ENCODE measurements at regions not wholly inside any gene's neighbourhood (a gene's known extent, or its start where the extent isn't known, plus 50 kb on each side); places are given as distances from the start of the nearest gene placed in this dataset.

DNA sequence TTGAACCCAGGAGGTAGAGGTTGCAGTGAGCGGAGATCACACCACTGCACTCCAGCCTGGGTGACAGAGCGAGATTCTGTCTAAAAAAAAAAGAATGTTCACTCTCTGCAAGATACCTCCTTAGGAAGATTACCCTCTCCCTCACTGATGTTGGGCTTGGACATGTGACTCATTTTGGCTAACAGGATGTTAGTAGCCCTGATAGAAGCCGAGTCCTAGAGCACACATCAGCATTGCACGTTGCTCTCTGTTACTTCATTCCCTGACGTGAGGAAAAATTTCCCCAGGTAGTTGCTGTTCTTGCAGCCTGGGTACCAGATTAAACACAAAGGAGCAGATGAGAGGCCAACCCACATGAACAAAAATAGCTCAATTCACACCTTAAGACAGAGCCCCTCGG is 78.1 kb upstream of the PRICKLE2 start:
- H3K27ac ChIP-seq (ENCODE audit: low read depth, low read length) = no peak overlapping the region
- H3K79me1 ChIP-seq (ENCODE audit: low read length) = no peaks in the 10 kb centered on the region
- H3K23ac ChIP-seq (ENCODE audit: low read length) = no peak overlapping the region
- no peak overlapping the region for H2AK5ac ChIP-seq (ENCODE audit: low read length)
- no peak overlapping the region for H3K4ac ChIP-seq (ENCODE audit: low read depth, low read length)
- no peak overlapping the region for H2BK5ac ChIP-seq (ENCODE audit: low read depth, low read length, poor library complexity)
- H3K79me2 ChIP-seq (ENCODE audit: control insufficient read depth, insufficient read depth, low read length, poor library complexity) = no peaks in the 10 kb centered on the region
- no peak overlapping the region for H3K4me2 ChIP-seq (ENCODE audit: low read length)
- no peak overlapping the region for H4K8ac ChIP-seq (ENCODE audit: low read depth, low read length)
- H3K9me3 ChIP-seq (ENCODE audit: insufficient read depth, low read depth, low read length) = no peaks in the 10 kb centered on the region
- H2BK120ac ChIP-seq (ENCODE audit: insufficient read depth, low read length, poor library complexity) = no peak overlapping the region
- H3K4me3 ChIP-seq (ENCODE audit: low read depth, low read length) = no peak overlapping the region
- H3K27me3 ChIP-seq (ENCODE audit: insufficient read depth, low read length) = no peaks in the 10 kb centered on the region
- H3K14ac ChIP-seq (ENCODE audit: low read length) = no peak overlapping the region
- no peaks in the 10 kb centered on the region for H3K36me3 ChIP-seq (ENCODE audit: control insufficient read depth in 1 of 2, insufficient read depth in 2 of 2, low read length in 2 of 2)
- no peak overlapping the region for H4K12ac ChIP-seq (ENCODE audit: low read depth, low read length)
- H2AFZ ChIP-seq (ENCODE audit: insufficient read depth, low read length, poor library complexity) = no peak overlapping the region
- DNase-seq = no peak
- no peak overlapping the region for H3K9ac ChIP-seq (ENCODE audit: low read length)
- no peak overlapping the region for H2BK12ac ChIP-seq (ENCODE audit: low read length)
- no CpG with 5 or more reads among the region's 6 CpGs for WGBS (ENCODE audit: extremely low coverage, insufficient coverage, insufficient read length)
- H3K18ac ChIP-seq (ENCODE audit: low read length) = no peak overlapping the region
- no peak overlapping the region for H4K91ac ChIP-seq (ENCODE audit: low read depth, low read length)
- no peaks in the 10 kb centered on the region for H3K4me1 ChIP-seq (ENCODE audit: control insufficient read depth in 1 of 2, insufficient read depth in 2 of 2, low read length in 2 of 2)

DNA sequence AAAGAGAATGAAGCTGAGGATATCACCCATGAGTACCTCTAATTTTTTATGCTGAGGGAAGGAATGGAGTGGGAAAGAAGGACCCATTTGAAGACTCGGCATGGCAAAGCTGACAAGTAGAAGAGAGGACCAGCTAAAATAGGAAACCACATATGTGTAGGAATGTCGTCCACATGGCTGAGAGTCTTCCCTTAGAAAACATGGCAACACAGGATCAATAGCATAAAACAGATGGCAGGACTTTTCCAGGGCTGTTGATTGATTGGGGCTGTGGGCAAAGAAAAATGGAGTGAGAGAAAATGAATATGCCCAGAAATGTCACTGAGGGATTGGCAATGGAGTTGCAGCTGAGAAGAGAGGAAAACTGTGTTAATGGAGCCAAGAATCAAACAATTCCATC is 76.2 kb upstream of the PRICKLE2 start:
- H2AK5ac ChIP-seq (ENCODE audit: low read length) = no peak overlapping the region

DNA sequence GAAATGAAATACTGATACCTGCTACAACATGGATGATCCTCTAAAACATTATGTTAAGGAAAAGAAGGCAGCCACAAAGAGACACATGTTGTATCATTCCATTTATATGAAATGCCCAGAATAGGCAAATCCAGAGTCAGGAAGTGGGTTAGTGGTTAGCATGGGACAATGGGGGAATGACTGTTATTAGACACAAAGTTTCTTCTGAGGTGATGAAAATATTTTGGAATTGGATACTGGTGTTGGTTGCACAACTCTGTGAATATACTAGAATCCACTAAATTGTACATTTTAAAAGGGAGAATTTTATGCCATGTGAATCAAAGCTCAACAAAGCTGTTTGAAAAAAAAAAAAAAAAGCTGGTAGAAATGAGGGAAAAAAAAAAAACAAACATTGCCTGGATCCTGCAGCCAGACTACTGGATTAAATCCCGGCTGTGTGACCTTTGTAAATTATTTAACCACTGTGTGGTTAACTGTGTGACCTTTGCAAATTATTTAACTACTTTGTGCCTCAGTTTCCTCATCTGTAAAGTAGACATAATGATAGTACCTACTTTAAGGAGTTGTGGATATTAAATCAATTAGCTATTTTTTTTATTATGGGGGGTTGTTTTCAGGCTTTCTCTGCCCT is 75.6 kb upstream of the PRICKLE2 start:
- WGBS (ENCODE audit: extremely low coverage, insufficient coverage, insufficient read length) = no CpG with 5 or more reads among the region's 1 CpG

More for the DNA sequence above, 76.2 kb upstream of the PRICKLE2 start:
- no peak overlapping the region for H2BK120ac ChIP-seq (ENCODE audit: insufficient read depth, low read length, poor library complexity)
- no peak overlapping the region for H2BK12ac ChIP-seq (ENCODE audit: low read length)
- H3K27me3 ChIP-seq (ENCODE audit: insufficient read depth, low read length) = no peaks in the 10 kb centered on the region
- H3K14ac ChIP-seq (ENCODE audit: low read length) = no peak overlapping the region
- H3K36me3 ChIP-seq (ENCODE audit: control insufficient read depth in 1 of 2, insufficient read depth in 2 of 2, low read length in 2 of 2) = no peaks in the 10 kb centered on the region
- H3K4me2 ChIP-seq (ENCODE audit: low read length) = no peak overlapping the region
- no peaks in the 10 kb centered on the region for H3K4me1 ChIP-seq (ENCODE audit: control insufficient read depth in 1 of 2, insufficient read depth in 2 of 2, low read length in 2 of 2)
- DNase-seq = no peak
- no CpG with 5 or more reads among the region's 2 CpGs for WGBS (ENCODE audit: extremely low coverage, insufficient coverage, insufficient read length)
- no peak overlapping the region for H4K8ac ChIP-seq (ENCODE audit: low read depth, low read length)
- no peak overlapping the region for H3K27ac ChIP-seq (ENCODE audit: low read depth, low read length)
- no peak overlapping the region for H2AFZ ChIP-seq (ENCODE audit: insufficient read depth, low read length, poor library complexity)
- no peaks in the 10 kb centered on the region for H3K79me2 ChIP-seq (ENCODE audit: control insufficient read depth, insufficient read depth, low read length, poor library complexity)
- no peak overlapping the region for H4K91ac ChIP-seq (ENCODE audit: low read depth, low read length)
- H3K79me1 ChIP-seq (ENCODE audit: low read length) = no peaks in the 10 kb centered on the region
- no peaks in the 10 kb centered on the region for H3K9me3 ChIP-seq (ENCODE audit: insufficient read depth, low read depth, low read length)
- H4K12ac ChIP-seq (ENCODE audit: low read depth, low read length) = no peak overlapping the region
- no peak overlapping the region for H3K9ac ChIP-seq (ENCODE audit: low read length)
- no peak overlapping the region for H3K18ac ChIP-seq (ENCODE audit: low read length)
- no peak overlapping the region for H3K4ac ChIP-seq (ENCODE audit: low read depth, low read length)
- H3K23ac ChIP-seq (ENCODE audit: low read length) = no peak overlapping the region
- H3K4me3 ChIP-seq (ENCODE audit: low read depth, low read length) = no peak overlapping the region
- H2BK5ac ChIP-seq (ENCODE audit: low read depth, low read length, poor library complexity) = no peak overlapping the region

DNA sequence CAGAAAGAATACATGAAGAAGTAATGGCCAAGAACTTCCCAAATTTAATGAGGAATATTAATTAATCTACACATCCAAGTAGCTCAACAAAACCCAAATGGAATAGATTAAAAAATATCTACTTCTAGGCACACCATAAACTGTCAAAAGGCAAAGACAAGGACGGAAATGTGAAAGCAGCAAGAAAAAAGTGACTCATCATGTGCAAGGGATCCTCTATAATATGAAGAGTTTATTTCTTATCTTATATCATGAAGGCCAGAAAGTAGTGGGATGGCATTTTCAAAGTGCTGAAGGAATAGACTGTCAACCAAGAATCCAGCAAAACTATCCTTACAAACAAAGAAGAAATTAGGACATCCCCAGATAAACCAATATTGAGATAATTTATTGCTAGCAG is 73.9 kb upstream of the PRICKLE2 start:
- no peak overlapping the region for H2AK5ac ChIP-seq (ENCODE audit: low read length)

More for the DNA sequence above, 75.6 kb upstream of the PRICKLE2 start:
- H2AK5ac ChIP-seq (ENCODE audit: low read length) = no peak overlapping the region
- H3K27ac ChIP-seq (ENCODE audit: low read depth, low read length) = no peak overlapping the region
- no peak overlapping the region for H2BK120ac ChIP-seq (ENCODE audit: insufficient read depth, low read length, poor library complexity)
- no peaks in the 10 kb centered on the region for H3K27me3 ChIP-seq (ENCODE audit: insufficient read depth, low read length)
- H3K4me2 ChIP-seq (ENCODE audit: low read length) = no peak overlapping the region
- no peak overlapping the region for H4K91ac ChIP-seq (ENCODE audit: low read depth, low read length)
- H3K79me1 ChIP-seq (ENCODE audit: low read length) = no peaks in the 10 kb centered on the region
- H3K79me2 ChIP-seq (ENCODE audit: control insufficient read depth, insufficient read depth, low read length, poor library complexity) = no peaks in the 10 kb centered on the region
- no peak overlapping the region for H3K4me3 ChIP-seq (ENCODE audit: low read depth, low read length)
- no peaks in the 10 kb centered on the region for H3K4me1 ChIP-seq (ENCODE audit: control insufficient read depth in 1 of 2, insufficient read depth in 2 of 2, low read length in 2 of 2)
- no peak overlapping the region for H2AFZ ChIP-seq (ENCODE audit: insufficient read depth, low read length, poor library complexity)
- no peak overlapping the region for H4K12ac ChIP-seq (ENCODE audit: low read depth, low read length)
- no peak for DNase-seq
- no peak overlapping the region for H2BK5ac ChIP-seq (ENCODE audit: low read depth, low read length, poor library complexity)
- no peak overlapping the region for H3K4ac ChIP-seq (ENCODE audit: low read depth, low read length)
- no peak overlapping the region for H3K9ac ChIP-seq (ENCODE audit: low read length)
- no peaks in the 10 kb centered on the region for H3K9me3 ChIP-seq (ENCODE audit: insufficient read depth, low read depth, low read length)
- H2BK12ac ChIP-seq (ENCODE audit: low read length) = no peak overlapping the region
- no peak overlapping the region for H3K14ac ChIP-seq (ENCODE audit: low read length)
- no peak overlapping the region for H4K8ac ChIP-seq (ENCODE audit: low read depth, low read length)
- no peaks in the 10 kb centered on the region for H3K36me3 ChIP-seq (ENCODE audit: control insufficient read depth in 1 of 2, insufficient read depth in 2 of 2, low read length in 2 of 2)
- H3K23ac ChIP-seq (ENCODE audit: low read length) = no peak overlapping the region
- H3K18ac ChIP-seq (ENCODE audit: low read length) = no peak overlapping the region

More for the DNA sequence above, 73.9 kb upstream of the PRICKLE2 start:
- Histone ChIP-seq H3K14ac (ENCODE audit: low read length) (no peak overlapping the region), H3K79me1 (ENCODE audit: low read length) (no peaks in the 10 kb centered on the region), H3K4me3 (ENCODE audit: low read depth, low read length) (no peak overlapping the region), H3K36me3 (ENCODE audit: control insufficient read depth in 1 of 2, insufficient read depth in 2 of 2, low read length in 2 of 2) (no peaks in the 10 kb centered on the region), H2BK5ac (ENCODE audit: low read depth, low read length, poor library complexity) (no peak overlapping the region), H4K12ac (ENCODE audit: low read depth, low read length) (no peak overlapping the region), H3K4ac (ENCODE audit: low read depth, low read length) (no peak overlapping the region), H3K9me3 (ENCODE audit: insufficient read depth, low read depth, low read length) (no peaks in the 10 kb centered on the region), H3K23ac (ENCODE audit: low read length) (no peak overlapping the region), H3K9ac (ENCODE audit: low read length) (no peak overlapping the region), H2AFZ (ENCODE audit: insufficient read depth, low read length, poor library complexity) (no peak overlapping the region), H3K18ac (ENCODE audit: low read length) (no peak overlapping the region), H3K27ac (ENCODE audit: low read depth, low read length) (no peak overlapping the region), H2BK120ac (ENCODE audit: insufficient read depth, low read length, poor library complexity) (no peak overlapping the region), H3K27me3 (ENCODE audit: insufficient read depth, low read length) (no peaks in the 10 kb centered on the region), H3K4me2 (ENCODE audit: low read length) (no peak overlapping the region), H3K79me2 (ENCODE audit: control insufficient read depth, insufficient read depth, low read length, poor library complexity) (no peaks in the 10 kb centered on the region), H4K8ac (ENCODE audit: low read depth, low read length) (no peak overlapping the region), H4K91ac (ENCODE audit: low read depth, low read length) (no peak overlapping the region), H3K4me1 (ENCODE audit: control insufficient read depth in 1 of 2, insufficient read depth in 2 of 2, low read length in 2 of 2) (no peaks in the 10 kb centered on the region), H2BK12ac (ENCODE audit: low read length) (no peak overlapping the region)
- DNase-seq = no peak
- WGBS (ENCODE audit: extremely low coverage, insufficient coverage, insufficient read length) = no CpG with 5 or more reads among the region's 1 CpG

Data from trophoblast cell (in vitro differentiated cells and primary cell).